ENCODE measurements at regions not wholly inside any gene's neighbourhood (a gene's known extent, or its start where the extent isn't known, plus 50 kb on each side); places are given as distances from the start of the nearest gene placed in this dataset.

- H3K27ac ChIP-seq = no peak overlapping the region
- no peak for TF ChIP-seq CTCF (conservative IDR thresholded peaks at IDR 0.05)
Measured at GRCh38 chr7:131151034-131151433, 176.6 kb upstream of the MKLN1 start.

GRCh38 chr7:131152766-131153165 is 174.9 kb upstream of the MKLN1 start:
- H3K27ac ChIP-seq = no peak overlapping the region
- no peak for TF ChIP-seq CTCF (conservative IDR thresholded peaks at IDR 0.05)

GRCh38 chr7:131154380-131154779 is 173.3 kb upstream of the MKLN1 start:
- H3K27ac ChIP-seq = no peak overlapping the region
- TF ChIP-seq CTCF (conservative IDR thresholded peaks at IDR 0.05) = no peak

GRCh38 chr7:131157530-131158243 is 170.0 kb upstream of the MKLN1 start:
- no peak for TF ChIP-seq CTCF (conservative IDR thresholded peaks at IDR 0.05)
- H3K27ac ChIP-seq = peak overlapping the region; percentile 15; the same call in 1 of the 2 replicates

- H3K27ac ChIP-seq = peak overlapping the region; percentile 15; the same call in 1 of the 2 replicates
Measured at GRCh38 chr7:131158244-131158636, 169.4 kb upstream of the MKLN1 start.

GRCh38 chr7:131159961-131160361 is 167.7 kb upstream of the MKLN1 start:
- TF ChIP-seq CTCF (conservative IDR thresholded peaks at IDR 0.05) = no peak
- H3K27ac ChIP-seq = no peak overlapping the region

- H3K27ac ChIP-seq = no peak overlapping the region
- TF ChIP-seq CTCF (conservative IDR thresholded peaks at IDR 0.05) = no peak
Measured at GRCh38 chr7:131161103-131161502, 166.6 kb upstream of the MKLN1 start.
